NB4 (cell line): ENCODE measurements at regions not wholly inside any gene's neighbourhood (a gene's known extent, or its start where the extent isn't known, plus 50 kb on each side); places are given as distances from the start of the nearest gene placed in this dataset.
"Not testable (repeated sequence)": the region's sequence is repeated elsewhere in the genome, so short reads cannot be mapped to it uniquely, and the experiment has no call there.

Experiments used
- POLR2A ChIP-seq: IDR thresholded peaks from 2 replicates; pipeline ENCODE4 v1.6.1; 2011; ENCODE audit warnings: mild to moderate bottlenecking; ENCODE audit not compliant: insufficient read length; ENCODE audit errors: extremely low read depth
- TF ChIP-seq, protein P1 (sequence below): IDR thresholded peaks from one replicate; pipeline ENCODE4 v1.5.1; 2012; ENCODE audit warnings: low read depth, low read length

DNA sequence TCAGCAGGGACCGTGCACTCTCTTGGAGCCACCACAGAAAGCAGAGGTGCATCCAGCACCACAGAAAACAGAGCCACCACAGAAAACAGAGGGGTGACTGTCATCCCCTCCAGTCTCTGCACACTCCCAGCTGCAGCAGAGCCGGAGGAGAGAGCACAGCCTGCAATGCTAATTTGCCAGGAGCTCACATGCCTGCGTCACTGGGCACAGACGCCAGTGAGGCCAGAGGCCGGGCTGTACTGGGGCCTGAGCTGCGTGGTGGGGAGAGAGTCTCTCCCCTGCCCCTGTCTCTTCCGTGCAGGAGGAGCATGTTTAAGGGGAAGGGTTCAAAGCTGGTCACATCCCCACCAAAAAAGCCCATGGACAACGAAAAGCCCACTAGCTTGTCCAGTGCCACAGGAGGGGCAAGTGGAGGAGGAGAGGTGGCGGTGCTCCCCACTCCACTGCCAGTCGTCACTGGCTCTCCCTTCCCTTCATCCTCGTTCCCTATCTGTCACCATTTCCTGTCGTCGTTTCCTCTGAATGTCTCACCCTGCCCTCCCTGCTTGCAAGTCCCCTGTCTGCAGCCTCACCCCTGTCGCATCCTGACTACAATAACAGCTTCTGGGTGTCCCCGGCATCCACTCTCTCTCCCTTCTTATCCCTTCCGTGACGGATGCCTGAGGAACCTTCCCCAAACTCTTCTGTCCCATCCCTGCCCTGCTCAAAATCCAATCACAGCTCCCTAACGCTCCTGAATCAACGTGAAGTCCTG lies 260.0 kb downstream of the OR4F29 start:
- not testable (repeated sequence) for TF ChIP-seq POLR2A
- TF ChIP-seq, protein P1, sequence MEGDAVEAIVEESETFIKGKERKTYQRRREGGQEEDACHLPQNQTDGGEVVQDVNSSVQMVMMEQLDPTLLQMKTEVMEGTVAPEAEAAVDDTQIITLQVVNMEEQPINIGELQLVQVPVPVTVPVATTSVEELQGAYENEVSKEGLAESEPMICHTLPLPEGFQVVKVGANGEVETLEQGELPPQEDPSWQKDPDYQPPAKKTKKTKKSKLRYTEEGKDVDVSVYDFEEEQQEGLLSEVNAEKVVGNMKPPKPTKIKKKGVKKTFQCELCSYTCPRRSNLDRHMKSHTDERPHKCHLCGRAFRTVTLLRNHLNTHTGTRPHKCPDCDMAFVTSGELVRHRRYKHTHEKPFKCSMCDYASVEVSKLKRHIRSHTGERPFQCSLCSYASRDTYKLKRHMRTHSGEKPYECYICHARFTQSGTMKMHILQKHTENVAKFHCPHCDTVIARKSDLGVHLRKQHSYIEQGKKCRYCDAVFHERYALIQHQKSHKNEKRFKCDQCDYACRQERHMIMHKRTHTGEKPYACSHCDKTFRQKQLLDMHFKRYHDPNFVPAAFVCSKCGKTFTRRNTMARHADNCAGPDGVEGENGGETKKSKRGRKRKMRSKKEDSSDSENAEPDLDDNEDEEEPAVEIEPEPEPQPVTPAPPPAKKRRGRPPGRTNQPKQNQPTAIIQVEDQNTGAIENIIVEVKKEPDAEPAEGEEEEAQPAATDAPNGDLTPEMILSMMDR: not testable (repeated sequence)
